ENCODE measurements at regions not wholly inside any gene's neighbourhood (a gene's known extent, or its start where the extent isn't known, plus 50 kb on each side); places are given as distances from the start of the nearest gene placed in this dataset.

GRCh38 chr1:80158771-80159170 is 1152.2 kb upstream of the ADGRL4 start:
- intact Hi-C loops (cut with DNase I): no loop called here

GRCh38 chr1:80158266-80158665 is 1151.7 kb upstream of the ADGRL4 start:
- no peaks in the 10 kb centered on the region for H3K27me3 ChIP-seq (ENCODE audit: control insufficient read depth, insufficient read depth, low read length)
- H3K36me3 ChIP-seq (ENCODE audit: control insufficient read depth in 2 of 3, insufficient read depth in 3 of 3, low read length in 3 of 3): no peaks in the 10 kb centered on the region
- FAIRE-seq (no peak), DNase-seq (no peak)
- H3K9ac ChIP-seq (ENCODE audit: low read length in 3 of 3): no peak overlapping the region
- H3K4me3 ChIP-seq (ENCODE audit: low read length in 3 of 3): no peak overlapping the region
- intact Hi-C loops (cut with DNase I): no loop called here
- no peak for TF ChIP-seq CTCF (IDR thresholded peaks at IDR 0.05; ENCODE audit: borderline replicate concordance, extremely low read depth, insufficient read depth)
- H3K4me1 ChIP-seq (ENCODE audit: control insufficient read depth in 2 of 3, insufficient read depth in 2 of 3, low read depth in 1 of 3, low read length in 3 of 3): no peaks in the 10 kb centered on the region
- H3K9me3 ChIP-seq (ENCODE audit: control insufficient read depth in 2 of 3, insufficient read depth in 1 of 3, low read length in 3 of 3): no peaks in the 10 kb centered on the region
- no peak overlapping the region for H3K27ac ChIP-seq (ENCODE audit: low read depth in 2 of 2, low read length in 2 of 2)

More at GRCh38 chr1:80158771-80159170, 1152.2 kb upstream of the ADGRL4 start:
- Histone ChIP-seq H3K27me3 (ENCODE audit: control insufficient read depth, insufficient read depth, low read length) (no peaks in the 10 kb centered on the region), H3K4me3 (ENCODE audit: low read length in 3 of 3) (no peak overlapping the region), H3K9ac (ENCODE audit: low read length in 3 of 3) (no peak overlapping the region), H3K4me1 (ENCODE audit: control insufficient read depth in 2 of 3, insufficient read depth in 2 of 3, low read depth in 1 of 3, low read length in 3 of 3) (no peaks in the 10 kb centered on the region), H3K36me3 (ENCODE audit: control insufficient read depth in 2 of 3, insufficient read depth in 3 of 3, low read length in 3 of 3) (no peaks in the 10 kb centered on the region), H3K27ac (ENCODE audit: low read depth in 2 of 2, low read length in 2 of 2) (no peak overlapping the region), H3K9me3 (ENCODE audit: control insufficient read depth in 2 of 3, insufficient read depth in 1 of 3, low read length in 3 of 3) (no peaks in the 10 kb centered on the region)
- no peak for FAIRE-seq
- no peak for TF ChIP-seq CTCF (IDR thresholded peaks at IDR 0.05; ENCODE audit: borderline replicate concordance, extremely low read depth, insufficient read depth)
- DNase-seq: no peak

- DNase-seq (peak in 2 of 5 donors; percentile 1 to 11), FAIRE-seq (no peak)
- TF ChIP-seq CTCF (IDR thresholded peaks at IDR 0.05; ENCODE audit: borderline replicate concordance, extremely low read depth, insufficient read depth): no peak
- intact Hi-C loops (cut with DNase I): no loop called here
- Histone ChIP-seq H3K9me3 (ENCODE audit: control insufficient read depth in 2 of 3, insufficient read depth in 1 of 3, low read length in 3 of 3) (no peaks in the 10 kb centered on the region), H3K4me1 (ENCODE audit: control insufficient read depth in 2 of 3, insufficient read depth in 2 of 3, low read depth in 1 of 3, low read length in 3 of 3) (no peaks in the 10 kb centered on the region), H3K36me3 (ENCODE audit: control insufficient read depth in 2 of 3, insufficient read depth in 3 of 3, low read length in 3 of 3) (no peaks in the 10 kb centered on the region), H3K9ac (ENCODE audit: low read length in 3 of 3) (no peak overlapping the region), H3K27me3 (ENCODE audit: control insufficient read depth, insufficient read depth, low read length) (no peaks in the 10 kb centered on the region), H3K4me3 (ENCODE audit: low read length in 3 of 3) (no peak overlapping the region), H3K27ac (ENCODE audit: low read depth in 2 of 2, low read length in 2 of 2) (no peak overlapping the region)
These were observed 1148.8 kb upstream of the ADGRL4 start for GRCh38 chr1:80155371-80155770.

GRCh38 chr1:80154176-80154575 is 1147.6 kb upstream of the ADGRL4 start:
- Histone ChIP-seq H3K27ac (ENCODE audit: low read depth in 2 of 2, low read length in 2 of 2) (no peak overlapping the region), H3K27me3 (ENCODE audit: control insufficient read depth, insufficient read depth, low read length) (no peaks in the 10 kb centered on the region), H3K4me1 (ENCODE audit: control insufficient read depth in 2 of 3, insufficient read depth in 2 of 3, low read depth in 1 of 3, low read length in 3 of 3) (no peaks in the 10 kb centered on the region), H3K4me3 (ENCODE audit: low read length in 3 of 3) (no peak overlapping the region), H3K9ac (ENCODE audit: low read length in 3 of 3) (no peak overlapping the region), H3K9me3 (ENCODE audit: control insufficient read depth in 2 of 3, insufficient read depth in 1 of 3, low read length in 3 of 3) (no peaks in the 10 kb centered on the region), H3K36me3 (ENCODE audit: control insufficient read depth in 2 of 3, insufficient read depth in 3 of 3, low read length in 3 of 3) (no peaks in the 10 kb centered on the region)
- TF ChIP-seq CTCF (IDR thresholded peaks at IDR 0.05; ENCODE audit: borderline replicate concordance, extremely low read depth, insufficient read depth): no peak
- FAIRE-seq (no peak), DNase-seq (no peak)
- intact Hi-C loops (cut with DNase I): no loop called here

Measured in kidney (tissue), 13 donors.